H9 (cell line): ENCODE measurements at regions not wholly inside any gene's neighbourhood (a gene's known extent, or its start where the extent isn't known, plus 50 kb on each side); places are given as distances from the start of the nearest gene placed in this dataset.
A peak's percentile ranks its signal among the peaks of the same experiment; 100 is the strongest.

Source experiments
- DNase-seq: peaks from one replicate; pipeline ENCODE4 v3.0.0-alpha.2; 2017
- H2AFZ ChIP-seq: one replicate; pipeline ENCODE4 v1.6.1; 2013; ENCODE audit warnings: mild to moderate bottlenecking, low read length, control low read depth, moderate library complexity
- H2AK5ac ChIP-seq: 2 replicates; pipeline ENCODE4 v1.6.1; 2013; ENCODE audit warnings: low read length, control low read depth, mixed read lengths; ENCODE audit not compliant: insufficient read length
- H2BK120ac ChIP-seq: one replicate; pipeline ENCODE4 v1.6.1; 2013; ENCODE audit warnings: low read depth, mild to moderate bottlenecking, low read length, control low read depth, inconsistent platforms; ENCODE audit not compliant: poor library complexity, severe bottlenecking
- H2BK12ac ChIP-seq: 2 replicates; pipeline ENCODE4 v1.6.1; 2013; ENCODE audit warnings: low read length, control low read depth, mixed read lengths, low read depth; ENCODE audit not compliant: insufficient read length
- H2BK15ac ChIP-seq: 2 replicates; pipeline ENCODE4 v1.6.1; 2013; ENCODE audit warnings: low read depth, low read length, control low read depth
- H2BK20ac ChIP-seq: one replicate; pipeline ENCODE4 v1.6.1; 2013; ENCODE audit warnings: low read depth, mild to moderate bottlenecking, low read length, control low read depth, inconsistent platforms; ENCODE audit not compliant: poor library complexity, severe bottlenecking
- H2BK5ac ChIP-seq: 2 replicates; pipeline ENCODE4 v1.6.1; 2013; ENCODE audit warnings: low read length, control low read depth, mixed read lengths; ENCODE audit not compliant: insufficient read length
- H3K14ac ChIP-seq: 2 replicates; pipeline ENCODE4 v1.6.1; 2013; ENCODE audit warnings: low read length, control low read depth; ENCODE audit not compliant: insufficient read depth
- H3K18ac ChIP-seq: 2 replicates; pipeline ENCODE4 v1.6.1; 2013; ENCODE audit warnings: low read depth, mild to moderate bottlenecking, mixed read lengths, low read length, control low read depth; ENCODE audit not compliant: insufficient read length
- H3K23ac ChIP-seq: 2 replicates; pipeline ENCODE4 v1.6.1; 2013; ENCODE audit warnings: low read length, control low read depth, mixed read lengths, low read depth; ENCODE audit not compliant: insufficient read length
- H3K23me2 ChIP-seq: 2 replicates; pipeline ENCODE4 v1.6.1; 2013; ENCODE audit warnings: low read depth, mild to moderate bottlenecking, mixed read lengths, low read length, control low read depth; ENCODE audit not compliant: insufficient read length, poor library complexity, severe bottlenecking
- H3K27ac ChIP-seq: 2 replicates; pipeline ENCODE4 v1.5.1; 2013; ENCODE audit warnings: low read length, control low read depth, mixed read lengths, low read depth; ENCODE audit not compliant: insufficient read length
- H3K27me3 ChIP-seq: 2 replicates; pipeline ENCODE4 v1.6.1; 2013; ENCODE audit warnings: low read length, control low read depth, inconsistent platforms; ENCODE audit not compliant: insufficient read depth
- H3K4ac ChIP-seq: 2 replicates; pipeline ENCODE4 v1.6.1; 2013; ENCODE audit warnings: low read depth, mild to moderate bottlenecking, control low read depth, inconsistent platforms, low read length, moderate library complexity
- H3K4me1 ChIP-seq: 2 replicates; pipeline ENCODE4 v1.6.1; 2013; ENCODE audit warnings: low read length, control low read depth, inconsistent platforms; ENCODE audit not compliant: insufficient read depth
- H3K4me2 ChIP-seq: 2 replicates; pipeline ENCODE4 v1.6.1; 2013; ENCODE audit warnings: low read length, control low read depth, mixed read lengths; ENCODE audit not compliant: insufficient read length, insufficient read depth
- H3K56ac ChIP-seq: 2 replicates; pipeline ENCODE4 v1.6.1; 2013; ENCODE audit warnings: low read depth, mild to moderate bottlenecking, mixed read lengths, low read length, control low read depth; ENCODE audit not compliant: insufficient read length
- H3K79me1 ChIP-seq: 2 replicates; pipeline ENCODE4 v1.6.1; 2013; ENCODE audit warnings: low read depth, mild to moderate bottlenecking, moderate library complexity, low read length, control low read depth, inconsistent platforms; ENCODE audit not compliant: insufficient read depth, poor library complexity, severe bottlenecking
- H3K79me2 ChIP-seq: 2 replicates; pipeline ENCODE4 v1.6.1; 2013; ENCODE audit warnings: low read length, control low read depth, inconsistent platforms; ENCODE audit not compliant: insufficient read depth
- H3K9ac ChIP-seq: 2 replicates; pipeline ENCODE4 v1.6.1; 2013; ENCODE audit warnings: low read length, control low read depth, mixed read lengths; ENCODE audit not compliant: insufficient read length; ENCODE audit errors: extremely low read depth
- H3K9me3 ChIP-seq: one replicate; pipeline ENCODE4 v1.6.1; 2013; ENCODE audit warnings: low read depth, low read length, inconsistent platforms; ENCODE audit not compliant: control insufficient read depth
- H3T11ph ChIP-seq: one replicate; pipeline ENCODE4 v1.6.1; 2013; ENCODE audit warnings: mild to moderate bottlenecking, low read length, control low read depth, inconsistent platforms
- H4K20me1 ChIP-seq: one replicate; pipeline ENCODE4 v1.6.1; 2013; ENCODE audit not compliant: control insufficient read depth, insufficient read length, insufficient read depth
- H4K5ac ChIP-seq: 2 replicates; pipeline ENCODE4 v1.6.1; 2013; ENCODE audit warnings: low read depth, mild to moderate bottlenecking, mixed read lengths, low read length, control low read depth; ENCODE audit not compliant: insufficient read length
- H4K8ac ChIP-seq: replicated peaks from 2 replicates; pipeline ENCODE4 v1.6.1; 2013; ENCODE audit warnings: low read length, control low read depth, mixed read lengths, low read depth; ENCODE audit not compliant: insufficient read length
- H4K91ac ChIP-seq: 2 replicates; pipeline ENCODE4 v1.6.1; 2013; ENCODE audit warnings: low read depth, mild to moderate bottlenecking, moderate library complexity, mixed read lengths, low read length, control low read depth; ENCODE audit not compliant: insufficient read length
- H3K27ac Mint-ChIP-seq, 3 experiments: 2 replicates in 2 of 3; 3 replicates in 1 of 3; pipeline ENCODE4 v1.8.0; 2020 to 2021; ENCODE audit warnings: mixed read lengths in 3 of 3, mild to moderate bottlenecking in 1 of 3, moderate library complexity in 1 of 3
- H3K27me3 Mint-ChIP-seq: 2 replicates; pipeline ENCODE4 v1.8.0; 2021; ENCODE audit warnings: low read depth, mild to moderate bottlenecking, moderate library complexity, mixed read lengths
- H3K36me3 Mint-ChIP-seq, 3 experiments: 2 replicates in 2 of 3; 3 replicates in 1 of 3; pipeline ENCODE4 v1.8.0; 2020 to 2021; ENCODE audit warnings: low read depth in 3 of 3, mixed read lengths in 3 of 3; ENCODE audit not compliant: insufficient read depth in 1 of 3
- H3K4me1 Mint-ChIP-seq, 2 experiments: 2 replicates each; pipeline ENCODE4 v1.8.0; 2020; ENCODE audit warnings: mixed read lengths in 2 of 2
- H3K4me3 Mint-ChIP-seq, 2 experiments: 2 replicates in 1 of 2; 3 replicates in 1 of 2; pipeline ENCODE4 v1.8.0; 2020 to 2021; ENCODE audit warnings: mild to moderate bottlenecking in 2 of 2, mixed read lengths in 2 of 2, moderate library complexity in 1 of 2
- H3K9me3 Mint-ChIP-seq, 2 experiments: 2 replicates in 1 of 2; 3 replicates in 1 of 2; pipeline ENCODE4 v1.8.0; 2020; ENCODE audit warnings: mild to moderate bottlenecking in 2 of 2, mixed read lengths in 2 of 2, moderate library complexity in 1 of 2
- WGBS: extraction: QIAGEN DNeasy Blood & Tissue Kit; methylation state at CpG from one replicate; pipeline ENCODE4 v1.1.7; 2013; ENCODE audit warnings: missing lambda C conversion rate, low lambda C conversion rate, mixed read lengths; ENCODE audit not compliant: insufficient read length; ENCODE audit errors: extremely low coverage; 5-methylcytosine and 5-hydroxymethylcytosine counted together
- TF ChIP-seq, protein P1 (sequence below): fragments of 200-600 bp; sonication (generic); conservative IDR thresholded peaks from 3 replicates; pipeline ENCODE4 v1.8.0; 2021; ENCODE audit warnings: antibody characterized with exemption, mild to moderate bottlenecking

DNA sequence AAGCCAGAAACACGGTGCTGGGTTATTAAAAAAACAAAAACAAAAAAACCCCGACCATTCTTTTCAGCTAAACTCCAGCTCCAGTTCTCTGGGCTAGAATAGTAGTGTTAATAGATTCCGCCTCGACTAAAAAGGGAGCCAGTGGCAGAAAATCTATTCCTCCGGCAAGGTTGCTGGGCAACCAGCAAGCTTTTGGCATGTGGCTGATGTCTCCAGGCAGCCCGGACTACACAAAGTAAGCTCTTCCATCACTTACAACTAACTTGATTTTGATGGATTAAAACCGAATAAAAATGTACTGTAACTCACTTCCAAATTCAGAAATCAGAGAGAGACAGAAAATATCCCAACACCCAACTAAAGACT, 126.4 kb upstream of the FOXN3 start:
- Histone ChIP-seq H3K27me3 (no peaks in the 10 kb centered on the region), H2BK5ac (no peak overlapping the region), H2BK120ac (no peak overlapping the region), H3K23ac (no peak overlapping the region), H3K14ac (no peak overlapping the region), H3K18ac (no peak overlapping the region), H4K20me1 (no peaks in the 10 kb centered on the region), H4K8ac (no peak overlapping the region), H3K4ac (no peak overlapping the region), H3K23me2 (no peaks in the 10 kb centered on the region), H3K4me1 (peaks cover 2% of the 10 kb centered on the region; the same call in 1 of the 2 replicates), H3K79me1 (no peaks in the 10 kb centered on the region), H2AFZ (no peak overlapping the region), H3K79me2 (peaks cover 2% of the 10 kb centered on the region; the same call in 1 of the 2 replicates), H2BK15ac (no peak overlapping the region), H3K9me3 (no peaks in the 10 kb centered on the region), H3K27ac (no peak overlapping the region), H2AK5ac (no peak overlapping the region), H3K9ac (no peak overlapping the region), H4K91ac (no peak overlapping the region), H2BK20ac (no peak overlapping the region), H3K4me2 (no peak overlapping the region), H4K5ac (no peak overlapping the region), H3T11ph (no peak overlapping the region), H3K56ac (no peak overlapping the region), H2BK12ac (no peak overlapping the region)
- no peaks in the 10 kb centered on the region for H3K27me3 Mint-ChIP-seq
- peak overlapping the region in 2 of 3 experiments; percentile 2 to 10; a peak in 2 of 7 replicates for H3K27ac Mint-ChIP-seq
- WGBS = no CpG with 5 or more reads among the region's 7 CpGs
- TF ChIP-seq, protein P1, sequence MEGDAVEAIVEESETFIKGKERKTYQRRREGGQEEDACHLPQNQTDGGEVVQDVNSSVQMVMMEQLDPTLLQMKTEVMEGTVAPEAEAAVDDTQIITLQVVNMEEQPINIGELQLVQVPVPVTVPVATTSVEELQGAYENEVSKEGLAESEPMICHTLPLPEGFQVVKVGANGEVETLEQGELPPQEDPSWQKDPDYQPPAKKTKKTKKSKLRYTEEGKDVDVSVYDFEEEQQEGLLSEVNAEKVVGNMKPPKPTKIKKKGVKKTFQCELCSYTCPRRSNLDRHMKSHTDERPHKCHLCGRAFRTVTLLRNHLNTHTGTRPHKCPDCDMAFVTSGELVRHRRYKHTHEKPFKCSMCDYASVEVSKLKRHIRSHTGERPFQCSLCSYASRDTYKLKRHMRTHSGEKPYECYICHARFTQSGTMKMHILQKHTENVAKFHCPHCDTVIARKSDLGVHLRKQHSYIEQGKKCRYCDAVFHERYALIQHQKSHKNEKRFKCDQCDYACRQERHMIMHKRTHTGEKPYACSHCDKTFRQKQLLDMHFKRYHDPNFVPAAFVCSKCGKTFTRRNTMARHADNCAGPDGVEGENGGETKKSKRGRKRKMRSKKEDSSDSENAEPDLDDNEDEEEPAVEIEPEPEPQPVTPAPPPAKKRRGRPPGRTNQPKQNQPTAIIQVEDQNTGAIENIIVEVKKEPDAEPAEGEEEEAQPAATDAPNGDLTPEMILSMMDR = no peak
- no peak for DNase-seq
- peaks cover 35 to 47% of the 10 kb centered on the region in 2 experiments for H3K4me1 Mint-ChIP-seq
- H3K9me3 Mint-ChIP-seq = no peaks in the 10 kb centered on the region
- no peak overlapping the region for H3K4me3 Mint-ChIP-seq
- H3K36me3 Mint-ChIP-seq = peaks cover 2 to 5% (median 3%) of the 10 kb centered on the region in 3 experiments; a peak in 5 of 7 replicates
